GM13977 (cell line): ENCODE measurements at regions not wholly inside any gene's neighbourhood (a gene's known extent, or its start where the extent isn't known, plus 50 kb on each side); places are given as distances from the start of the nearest gene placed in this dataset.
A peak's percentile ranks its signal among the peaks of the same experiment; 100 is the strongest.
"Not testable (repeated sequence)": the region's sequence is repeated elsewhere in the genome, so short reads cannot be mapped to it uniquely, and the experiment has no call there.

Experiments used
- DNase-seq: peaks from one replicate; pipeline ENCODE4 v3.0.0; 2012; ENCODE audit warnings: low spot score
- in situ Hi-C: fragments of 300-500 bp; cut with MboI; formaldehyde crosslinking; loops from one replicate; pipeline ENCODE4 v1.12.0; 2022; ENCODE audit warnings: low sequenced_read_pairs, low pct_unique_long_range_greater_than_20kb, mixed read lengths, inconsistent platforms; ENCODE audit not compliant: unreplicated experiment
- TF ChIP-seq, protein P1 (sequence below): IDR thresholded peaks from 2 replicates; pipeline ENCODE4 v1.5.1; 2012; ENCODE audit warnings: mild to moderate bottlenecking, control low read depth; ENCODE audit not compliant: insufficient read depth; ENCODE audit errors: extremely low read depth, missing control alignments

DNA sequence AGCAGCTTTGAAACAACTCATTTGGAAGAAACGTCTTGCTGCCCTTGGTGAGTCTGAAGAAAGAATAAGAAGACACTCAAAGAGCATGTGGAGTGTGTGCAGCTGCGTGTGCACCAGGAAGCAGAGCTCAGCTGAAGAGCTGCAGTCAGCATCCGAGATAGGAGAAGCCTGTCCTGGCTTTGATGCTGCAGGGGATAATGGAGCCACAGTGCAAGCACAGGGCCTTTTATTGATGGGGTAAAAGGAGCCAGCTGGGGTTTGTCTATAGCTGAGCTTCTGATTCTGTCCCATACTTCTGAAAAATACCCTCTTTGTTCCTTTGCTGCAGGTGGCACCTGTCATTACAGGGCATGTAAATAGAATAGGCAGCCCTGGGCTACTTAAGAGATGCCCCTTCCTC lies 375.7 kb upstream of the ZNF462 start:
- TF ChIP-seq, protein P1, sequence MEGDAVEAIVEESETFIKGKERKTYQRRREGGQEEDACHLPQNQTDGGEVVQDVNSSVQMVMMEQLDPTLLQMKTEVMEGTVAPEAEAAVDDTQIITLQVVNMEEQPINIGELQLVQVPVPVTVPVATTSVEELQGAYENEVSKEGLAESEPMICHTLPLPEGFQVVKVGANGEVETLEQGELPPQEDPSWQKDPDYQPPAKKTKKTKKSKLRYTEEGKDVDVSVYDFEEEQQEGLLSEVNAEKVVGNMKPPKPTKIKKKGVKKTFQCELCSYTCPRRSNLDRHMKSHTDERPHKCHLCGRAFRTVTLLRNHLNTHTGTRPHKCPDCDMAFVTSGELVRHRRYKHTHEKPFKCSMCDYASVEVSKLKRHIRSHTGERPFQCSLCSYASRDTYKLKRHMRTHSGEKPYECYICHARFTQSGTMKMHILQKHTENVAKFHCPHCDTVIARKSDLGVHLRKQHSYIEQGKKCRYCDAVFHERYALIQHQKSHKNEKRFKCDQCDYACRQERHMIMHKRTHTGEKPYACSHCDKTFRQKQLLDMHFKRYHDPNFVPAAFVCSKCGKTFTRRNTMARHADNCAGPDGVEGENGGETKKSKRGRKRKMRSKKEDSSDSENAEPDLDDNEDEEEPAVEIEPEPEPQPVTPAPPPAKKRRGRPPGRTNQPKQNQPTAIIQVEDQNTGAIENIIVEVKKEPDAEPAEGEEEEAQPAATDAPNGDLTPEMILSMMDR, result no peak
- in situ Hi-C loops, result no loop called here
- no peak for DNase-seq

DNA sequence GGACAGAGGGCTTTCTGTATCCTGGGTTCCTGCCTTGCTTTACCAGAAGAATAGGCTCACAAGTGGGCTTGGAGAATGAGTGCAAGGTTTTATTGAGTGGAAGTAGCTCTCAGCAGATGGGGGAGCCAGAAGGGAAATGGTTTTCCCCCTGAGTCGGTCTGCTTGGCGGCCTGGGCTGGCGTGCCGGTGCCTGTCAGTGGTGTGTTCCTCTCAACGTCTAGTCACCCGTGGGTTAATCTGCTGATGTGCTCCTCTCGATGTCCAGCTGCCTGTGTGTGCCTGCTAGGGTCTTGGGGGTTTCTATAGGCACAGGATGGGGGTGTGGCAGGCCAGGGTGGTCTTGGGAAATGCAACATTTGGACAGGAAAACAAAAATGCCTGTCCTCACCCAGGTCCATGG lies 370.8 kb upstream of the ZNF462 start:
- DNase-seq, in situ Hi-C loops: not testable (repeated sequence)

DNA sequence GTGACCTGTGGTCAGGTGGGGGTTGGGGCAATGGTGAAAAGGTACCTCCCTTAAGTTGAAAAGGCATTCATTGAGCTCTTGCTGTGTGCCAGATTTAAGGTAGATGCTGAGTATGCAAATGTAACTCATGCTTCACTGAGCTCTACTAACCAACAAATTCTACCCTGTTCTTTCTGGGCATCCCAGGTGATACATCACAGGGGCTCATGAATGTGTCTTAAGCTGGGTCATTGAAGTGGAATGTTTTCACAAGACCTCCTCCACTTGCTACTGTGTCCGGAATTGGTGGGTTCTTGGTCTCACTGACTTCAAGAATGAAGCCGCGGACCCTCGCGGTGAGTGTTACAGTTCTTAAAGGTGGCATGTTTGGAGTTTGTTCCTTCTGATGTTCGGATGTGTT lies 362.8 kb upstream of the ZNF462 start:
- TF ChIP-seq, protein P1, result no peak
- no peak for DNase-seq
- in situ Hi-C loops, result no loop called here

GRCh38 chr9:106501210-106501609 lies 361.8 kb upstream of the ZNF462 start:
- in situ Hi-C loops, DNase-seq: not testable (repeated sequence)

GRCh38 chr9:106502930-106503329 lies 360.0 kb upstream of the ZNF462 start:
- TF ChIP-seq, protein P1, result no peak
- in situ Hi-C loops, result no loop called here
- DNase-seq, result no peak

DNA sequence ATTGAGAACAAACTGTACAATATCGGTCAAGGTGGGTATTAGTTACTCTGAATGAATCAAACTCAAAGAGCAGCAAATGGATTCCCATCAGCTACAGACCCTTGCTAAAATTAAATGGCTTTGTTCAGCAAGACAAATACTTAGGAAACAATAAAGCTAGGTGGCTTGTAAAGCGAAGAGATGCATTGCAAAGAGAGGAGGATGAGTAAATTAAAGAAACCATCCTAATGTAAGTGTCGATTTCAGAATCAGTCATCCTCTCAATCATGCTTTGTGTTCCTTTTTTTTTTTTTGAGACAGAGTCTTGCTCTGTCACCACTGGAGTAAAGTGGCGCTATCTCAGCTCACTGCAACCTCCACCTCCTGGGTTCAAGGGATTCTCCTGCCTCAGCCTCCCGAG lies 359.2 kb upstream of the ZNF462 start:
- in situ Hi-C loops, result no loop called here
- DNase-seq, result peak; percentile 31
- TF ChIP-seq, protein P1, result no peak

GRCh38 chr9:106526716-106527204 lies 336.2 kb upstream of the ZNF462 start:
- DNase-seq, result no peak
- in situ Hi-C loops, result no loop called here
- TF ChIP-seq, protein P1, result no peak

- in situ Hi-C loops, result no loop called here
- TF ChIP-seq, protein P1, result no peak
- no peak for DNase-seq
Observed at GRCh38 chr9:106528158-106528557, 334.8 kb upstream of the ZNF462 start.
